OCI-LY7 (cell line): ENCODE measurements at regions not wholly inside any gene's neighbourhood (a gene's known extent, or its start where the extent isn't known, plus 50 kb on each side); places are given as distances from the start of the nearest gene placed in this dataset.

Experiments
- BruUV-seq: library from RNA; stranded (reverse); fragments of 400-500 nt; replicated peaks from 2 replicates; lab custom pipeline; 2021; lab: Mats Ljungman, UMichigan
- CTCF ChIA-PET: fragments of 300-600 bp; sonication (Branson Sonifier 250); formaldehyde crosslinking; loops from one replicate; lab custom pipeline; 2022; ENCODE audit warnings: antibody characterized with exemption; ENCODE audit not compliant: unreplicated experiment; lab: Charles Lee
- POLR2A ChIA-PET: fragments of 300-600 bp; sonication (Branson Sonifier 250); formaldehyde crosslinking; loops from one replicate; lab custom pipeline; 2022; ENCODE audit warnings: antibody characterized with exemption; lab: Charles Lee
- DNase-seq: peaks from one replicate; pipeline ENCODE4 v3.0.0-alpha.2; 2015; ENCODE audit warnings: low spot score
- H2AFZ ChIP-seq: fragments of 200-600 bp; sonication (generic), shearing (Covaris generic); 2 replicates; pipeline ENCODE4 v1.6.1; 2014; ENCODE audit warnings: mild to moderate bottlenecking, antibody characterized with exemption, low read length, moderate library complexity
- H3K27ac ChIP-seq: fragments of 200-600 bp; sonication (generic); 2 replicates; pipeline ENCODE4 v1.5.1; 2014; ENCODE audit warnings: mixed run types, low read depth, mild to moderate bottlenecking, moderate library complexity, low read length, inconsistent platforms; ENCODE audit not compliant: poor library complexity, severe bottlenecking
- H3K36me3 ChIP-seq: fragments of 200-600 bp; sonication (generic); 2 replicates; pipeline ENCODE4 v1.6.1; 2014; ENCODE audit warnings: mild to moderate bottlenecking, antibody characterized with exemption, low read length, moderate library complexity, mixed read lengths; ENCODE audit not compliant: insufficient read depth
- H3K4me1 ChIP-seq: fragments of 200-600 bp; sonication (generic); 2 replicates; pipeline ENCODE4 v1.5.1; 2014; ENCODE audit warnings: mild to moderate bottlenecking, low read length; ENCODE audit not compliant: insufficient read depth, poor library complexity, severe bottlenecking
- H3K4me2 ChIP-seq: fragments of 200-600 bp; sonication (generic); 2 replicates; pipeline ENCODE4 v1.6.1; 2014; ENCODE audit warnings: mild to moderate bottlenecking, low read length
- H3K4me3 ChIP-seq: fragments of 200-600 bp; sonication (generic); 2 replicates; pipeline ENCODE4 v1.5.1; 2014; ENCODE audit warnings: mild to moderate bottlenecking, low read depth, low read length; ENCODE audit not compliant: poor library complexity, severe bottlenecking
- H3K79me2 ChIP-seq: fragments of 200-600 bp; sonication (generic); 2 replicates; pipeline ENCODE4 v1.6.1; 2016; ENCODE audit warnings: low read depth, mild to moderate bottlenecking, low read length, moderate library complexity, mixed read lengths; ENCODE audit not compliant: insufficient read depth
- H3K9me2 ChIP-seq: fragments of 200-600 bp; sonication (generic); 2 replicates; pipeline ENCODE4 v1.6.1; 2016; ENCODE audit warnings: mild to moderate bottlenecking, low read length, mixed read lengths; ENCODE audit not compliant: insufficient read depth
- H3K9me3 ChIP-seq: fragments of 200-600 bp; sonication (generic); 2 replicates; pipeline ENCODE4 v1.6.1; 2014; ENCODE audit warnings: mild to moderate bottlenecking, mixed run types, low read length, mixed read lengths
- H4K20me1 ChIP-seq: fragments of 200-600 bp; sonication (generic); 2 replicates; pipeline ENCODE4 v1.6.1; 2014; ENCODE audit warnings: mild to moderate bottlenecking, antibody characterized with exemption, low read length, moderate library complexity, mixed read lengths; ENCODE audit not compliant: insufficient read depth
- EZH2phosphoT487 ChIP-seq: fragments of 200-600 bp; sonication (generic); IDR thresholded peaks from 2 replicates; pipeline ENCODE4 v1.6.1; 2018; ENCODE audit warnings: low read depth, borderline replicate concordance, mild to moderate bottlenecking, mixed run types, antibody characterized with exemption, low read length, moderate library complexity, mixed read lengths
- intact Hi-C: fragments of 100-400 bp; cut with micrococcal nuclease; formaldehyde crosslinking; loops from one replicate; pipeline ENCODE4 v1.10.0; 2022; ENCODE audit not compliant: unreplicated experiment
- TF ChIP-seq, protein P1 (sequence below): fragments of 200-600 bp; sonication (generic); conservative IDR thresholded peaks from 2 replicates; pipeline ENCODE4 v1.5.1; 2014; ENCODE audit warnings: mild to moderate bottlenecking, antibody characterized with exemption, low read length, moderate library complexity, mixed read lengths

GRCh38 chr12:116628989-116629388 is 69.8 kb downstream of the MAP1LC3B2 start:
- no peak overlapping the region for H3K27ac ChIP-seq
- no peaks in the 10 kb centered on the region for H3K9me3 ChIP-seq
- no peak overlapping the region for H3K4me3 ChIP-seq
- CTCF ChIA-PET, result no interaction called here
- H4K20me1 ChIP-seq, result no peaks in the 10 kb centered on the region
- no peak overlapping the region for H3K4me2 ChIP-seq
- no peak for DNase-seq
- no peaks in the 10 kb centered on the region for H3K4me1 ChIP-seq
- no peaks in the 10 kb centered on the region for H3K9me2 ChIP-seq
- intact Hi-C loops, result no loop called here
- no peaks in the 10 kb centered on the region for H3K79me2 ChIP-seq
- no TSS peak for BruUV-seq
- POLR2A ChIA-PET, result no interaction called here
- no peak for TF ChIP-seq EZH2phosphoT487
- TF ChIP-seq, protein P1, sequence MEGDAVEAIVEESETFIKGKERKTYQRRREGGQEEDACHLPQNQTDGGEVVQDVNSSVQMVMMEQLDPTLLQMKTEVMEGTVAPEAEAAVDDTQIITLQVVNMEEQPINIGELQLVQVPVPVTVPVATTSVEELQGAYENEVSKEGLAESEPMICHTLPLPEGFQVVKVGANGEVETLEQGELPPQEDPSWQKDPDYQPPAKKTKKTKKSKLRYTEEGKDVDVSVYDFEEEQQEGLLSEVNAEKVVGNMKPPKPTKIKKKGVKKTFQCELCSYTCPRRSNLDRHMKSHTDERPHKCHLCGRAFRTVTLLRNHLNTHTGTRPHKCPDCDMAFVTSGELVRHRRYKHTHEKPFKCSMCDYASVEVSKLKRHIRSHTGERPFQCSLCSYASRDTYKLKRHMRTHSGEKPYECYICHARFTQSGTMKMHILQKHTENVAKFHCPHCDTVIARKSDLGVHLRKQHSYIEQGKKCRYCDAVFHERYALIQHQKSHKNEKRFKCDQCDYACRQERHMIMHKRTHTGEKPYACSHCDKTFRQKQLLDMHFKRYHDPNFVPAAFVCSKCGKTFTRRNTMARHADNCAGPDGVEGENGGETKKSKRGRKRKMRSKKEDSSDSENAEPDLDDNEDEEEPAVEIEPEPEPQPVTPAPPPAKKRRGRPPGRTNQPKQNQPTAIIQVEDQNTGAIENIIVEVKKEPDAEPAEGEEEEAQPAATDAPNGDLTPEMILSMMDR, result no peak
- H3K36me3 ChIP-seq, result no peaks in the 10 kb centered on the region
- H2AFZ ChIP-seq, result no peak overlapping the region

DNA sequence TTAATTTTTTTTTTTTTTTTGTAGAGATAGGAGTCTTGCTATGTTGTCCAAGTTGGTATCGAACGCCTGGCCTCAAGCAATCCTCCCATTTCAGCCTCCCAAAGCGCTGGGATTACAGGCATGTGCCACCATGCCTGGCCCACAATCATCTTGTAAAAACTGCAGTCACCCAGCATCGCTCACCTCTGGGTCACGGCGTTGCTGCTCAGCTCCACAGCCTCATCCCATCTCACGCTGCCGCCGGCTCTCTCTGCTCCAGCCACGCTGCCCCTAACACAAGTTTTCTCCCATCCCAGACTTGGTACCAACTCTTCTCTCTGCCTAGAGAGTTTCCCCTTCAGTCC is 69.2 kb downstream of the MAP1LC3B2 start:
- Histone ChIP-seq H3K9me3 (no peaks in the 10 kb centered on the region), H3K4me3 (no peak overlapping the region), H3K4me2 (no peak overlapping the region), H3K36me3 (no peaks in the 10 kb centered on the region), H3K79me2 (no peaks in the 10 kb centered on the region), H3K27ac (no peak overlapping the region), H4K20me1 (no peaks in the 10 kb centered on the region), H2AFZ (no peak overlapping the region), H3K4me1 (no peaks in the 10 kb centered on the region), H3K9me2 (no peaks in the 10 kb centered on the region)
- TF ChIP-seq, protein P1, result no peak
- no peak for TF ChIP-seq EZH2phosphoT487
- DNase-seq, result no peak
- intact Hi-C loops, result no loop called here
- CTCF ChIA-PET, result no interaction called here
- BruUV-seq, result no TSS peak
- POLR2A ChIA-PET, result no interaction called here
